HAP-1 (cell line): ENCODE measurements at regions not wholly inside any gene's neighbourhood (a gene's known extent, or its start where the extent isn't known, plus 50 kb on each side); places are given as distances from the start of the nearest gene placed in this dataset.

Experiments
- DNase-seq, 2 experiments: peaks; one replicate each; pipeline ENCODE4 v3.0.0-alpha.2; 2016 to 2020; ENCODE audit warnings: low spot score in 2 of 2
- H3K27me3 ChIP-seq: fragments of 250-450 bp; sonication (Bioruptor Pico); 2 replicates; pipeline ENCODE4 v1.5.1; 2020; ENCODE audit warnings: low read depth, mild to moderate bottlenecking, moderate library complexity
- H3K36me3 ChIP-seq: fragments of 250-450 bp; sonication (Bioruptor Pico); replicated peaks from 2 replicates; pipeline ENCODE4 v1.5.1; 2020; ENCODE audit warnings: mild to moderate bottlenecking
- H3K4me1 ChIP-seq: fragments of 250-450 bp; sonication (Bioruptor Pico); 2 replicates; pipeline ENCODE4 v1.5.1; 2020; ENCODE audit warnings: mild to moderate bottlenecking
- H3K4me3 ChIP-seq: fragments of 250-450 bp; sonication (Bioruptor Pico); 2 replicates; pipeline ENCODE4 v1.5.1; 2020; ENCODE audit warnings: mild to moderate bottlenecking, moderate library complexity
- H3K9me3 ChIP-seq: fragments of 250-450 bp; sonication (Bioruptor Pico); 2 replicates; pipeline ENCODE4 v1.5.1; 2020; ENCODE audit warnings: mild to moderate bottlenecking, moderate library complexity
- in situ Hi-C: fragments of 300-500 bp; cut with MboI; formaldehyde crosslinking; loops from 3 replicates; pipeline ENCODE4 v1.14.3; 2020; ENCODE audit warnings: low sequenced_read_pairs, inconsistent platforms, mixed read lengths

GRCh38 chr22:22352371-22352999, 107.9 kb downstream of the VPREB1 start:
- Histone ChIP-seq H3K4me1 (no peaks in the 10 kb centered on the region), H3K27me3 (peaks cover 34% of the 10 kb centered on the region), H3K4me3 (no peak overlapping the region), H3K36me3 (no peaks in the 10 kb centered on the region), H3K9me3 (no peaks in the 10 kb centered on the region)
- DNase-seq: no peak
- in situ Hi-C loops: loop anchor here (10.0 to 25.0 kb wide), 2 partner anchors 138 to 385 kb away; no protein-coding TSS in a partner anchor

- no peak for DNase-seq
- in situ Hi-C loops: loop anchor here (10.0 to 25.0 kb wide), 2 partner anchors 140 to 382 kb away; no protein-coding TSS in a partner anchor
- H3K36me3 ChIP-seq: no peaks in the 10 kb centered on the region
- peaks cover 24% of the 10 kb centered on the region for H3K27me3 ChIP-seq
- no peaks in the 10 kb centered on the region for H3K4me1 ChIP-seq
- H3K4me3 ChIP-seq: no peak overlapping the region
- H3K9me3 ChIP-seq: no peaks in the 10 kb centered on the region
Measured at GRCh38 chr22:22355096-22355834, 110.7 kb downstream of the VPREB1 start.

- Histone ChIP-seq H3K4me3 (no peak overlapping the region), H3K4me1 (no peaks in the 10 kb centered on the region), H3K36me3 (no peaks in the 10 kb centered on the region), H3K9me3 (no peaks in the 10 kb centered on the region), H3K27me3 (peaks cover 21% of the 10 kb centered on the region)
- in situ Hi-C loops: loop anchor here (10.0 to 25.0 kb wide), 2 partner anchors 142 to 380 kb away; no protein-coding TSS in a partner anchor
- DNase-seq: peak; percentile 68 to 94
Measured at GRCh38 chr22:22357024-22357883, 112.7 kb downstream of the VPREB1 start.

GRCh38 chr22:22358152-22358551, 113.6 kb downstream of the VPREB1 start:
- no peak for DNase-seq
- peaks cover 22% of the 10 kb centered on the region for H3K27me3 ChIP-seq
- no peaks in the 10 kb centered on the region for H3K36me3 ChIP-seq
- no peaks in the 10 kb centered on the region for H3K4me1 ChIP-seq
- H3K9me3 ChIP-seq: no peaks in the 10 kb centered on the region
- in situ Hi-C loops: loop anchor here (10.0 to 25.0 kb wide), 2 partner anchors 143 to 379 kb away; no protein-coding TSS in a partner anchor
- H3K4me3 ChIP-seq: no peak overlapping the region

- H3K36me3 ChIP-seq: no peaks in the 10 kb centered on the region
- peaks cover 22% of the 10 kb centered on the region for H3K27me3 ChIP-seq
Measured at GRCh38 chr22:22358686-22359085, 114.1 kb downstream of the VPREB1 start.

GRCh38 chr22:22359465-22359864, 114.9 kb downstream of the VPREB1 start:
- H3K36me3 ChIP-seq: no peaks in the 10 kb centered on the region
- H3K27me3 ChIP-seq: peaks cover 22% of the 10 kb centered on the region
- in situ Hi-C loops: loop anchor here (10.0 to 25.0 kb wide), 2 partner anchors 145 to 378 kb away; no protein-coding TSS in a partner anchor
- DNase-seq: no peak
- H3K4me1 ChIP-seq: no peaks in the 10 kb centered on the region
- H3K4me3 ChIP-seq: no peak overlapping the region
- no peaks in the 10 kb centered on the region for H3K9me3 ChIP-seq

More at GRCh38 chr22:22358686-22359085, 114.1 kb downstream of the VPREB1 start:
- DNase-seq: no peak
- no peak overlapping the region for H3K4me3 ChIP-seq
- in situ Hi-C loops: loop anchor here (10.0 to 25.0 kb wide), 2 partner anchors 144 to 379 kb away; no protein-coding TSS in a partner anchor
- H3K4me1 ChIP-seq: no peaks in the 10 kb centered on the region
- no peaks in the 10 kb centered on the region for H3K9me3 ChIP-seq

GRCh38 chr22:22360014-22360413, 115.4 kb downstream of the VPREB1 start:
- no peaks in the 10 kb centered on the region for H3K9me3 ChIP-seq
- in situ Hi-C loops: loop anchor here (25.0 kb wide), 1 partner anchor 377 kb away; no protein-coding TSS in a partner anchor
- H3K27me3 ChIP-seq: peaks cover 22% of the 10 kb centered on the region
- H3K4me3 ChIP-seq: no peak overlapping the region
- no peaks in the 10 kb centered on the region for H3K4me1 ChIP-seq
- H3K36me3 ChIP-seq: no peaks in the 10 kb centered on the region
- DNase-seq: no peak

- DNase-seq: no peak
- no peak overlapping the region for H3K4me3 ChIP-seq
- peaks cover 15% of the 10 kb centered on the region for H3K27me3 ChIP-seq
- in situ Hi-C loops: loop anchor here (25.0 kb wide), 1 partner anchor 375 kb away; no protein-coding TSS in a partner anchor
- no peaks in the 10 kb centered on the region for H3K4me1 ChIP-seq
- H3K9me3 ChIP-seq: no peaks in the 10 kb centered on the region
- H3K36me3 ChIP-seq: no peaks in the 10 kb centered on the region
Measured at GRCh38 chr22:22362311-22362710, 117.7 kb downstream of the VPREB1 start.

- DNase-seq: no peak
- in situ Hi-C loops: loop anchor here (25.0 kb wide), 1 partner anchor 374 kb away; no protein-coding TSS in a partner anchor
- peaks cover 15% of the 10 kb centered on the region for H3K27me3 ChIP-seq
Measured at GRCh38 chr22:22362936-22363335, 118.3 kb downstream of the VPREB1 start.

GRCh38 chr22:22364207-22364606, 119.6 kb downstream of the VPREB1 start:
- DNase-seq: no peak
- no peaks in the 10 kb centered on the region for H3K4me1 ChIP-seq
- H3K27me3 ChIP-seq: peaks cover 15% of the 10 kb centered on the region
- H3K9me3 ChIP-seq: no peaks in the 10 kb centered on the region
- no peaks in the 10 kb centered on the region for H3K36me3 ChIP-seq
- in situ Hi-C loops: loop anchor here (25.0 kb wide), 1 partner anchor 373 kb away; no protein-coding TSS in a partner anchor
- H3K4me3 ChIP-seq: no peak overlapping the region

More at GRCh38 chr22:22362936-22363335, 118.3 kb downstream of the VPREB1 start:
- Histone ChIP-seq H3K4me3 (no peak overlapping the region), H3K4me1 (no peaks in the 10 kb centered on the region), H3K9me3 (no peaks in the 10 kb centered on the region), H3K36me3 (no peaks in the 10 kb centered on the region)

GRCh38 chr22:22366537-22366936, 122.0 kb downstream of the VPREB1 start:
- Histone ChIP-seq H3K27me3 (peaks cover 9% of the 10 kb centered on the region), H3K4me3 (no peak overlapping the region), H3K9me3 (no peaks in the 10 kb centered on the region), H3K36me3 (no peaks in the 10 kb centered on the region), H3K4me1 (no peaks in the 10 kb centered on the region)
- no peak for DNase-seq
- in situ Hi-C loops: loop anchor here (25.0 kb wide), 1 partner anchor 371 kb away; no protein-coding TSS in a partner anchor

- Histone ChIP-seq H3K4me1 (no peaks in the 10 kb centered on the region), H3K9me3 (no peaks in the 10 kb centered on the region), H3K27me3 (peaks cover 4% of the 10 kb centered on the region; the same call in 1 of the 2 replicates), H3K4me3 (no peak overlapping the region), H3K36me3 (no peaks in the 10 kb centered on the region)
- DNase-seq: no peak
- in situ Hi-C loops: loop anchor here (25.0 kb wide), 1 partner anchor 369 kb away; no protein-coding TSS in a partner anchor
Measured at GRCh38 chr22:22368516-22368915, 123.9 kb downstream of the VPREB1 start.
